HEK293 (cell line): ENCODE measurements at regions not wholly inside any gene's neighbourhood (a gene's known extent, or its start where the extent isn't known, plus 50 kb on each side); places are given as distances from the start of the nearest gene placed in this dataset.

Experiments
- CTCF ChIA-PET: fragments of 350-600 bp; formaldehyde crosslinking; extraction: SDS; loops from one replicate; lab custom pipeline; 2021; ENCODE audit warnings: antibody characterized with exemption; lab: Yijun Ruan, JAX
- POLR2A ChIA-PET: fragments of 300-600 bp; formaldehyde crosslinking; extraction: SDS; loops from one replicate; lab custom pipeline; 2020; ENCODE audit warnings: antibody characterized with exemption, inconsistent platforms; lab: Yijun Ruan, JAX
- H3K27ac ChIP-seq: fragments of 200-500 bp; sonication (Bioruptor generic); 2 replicates; pipeline ENCODE4 v1.5.1; 2014; ENCODE audit warnings: low read depth, low read length, control low read depth, inconsistent platforms; ENCODE audit errors: extremely low read depth
- H3K36me3 ChIP-seq, 2 experiments: fragments of 200-500 bp in 1 of 2; sonication (Bioruptor generic) in 1 of 2; 1 replicate in 1 of 2; 2 replicates in 1 of 2; pipeline ENCODE4 v1.5.1; 2014 to 2017; ENCODE audit warnings: inconsistent platforms in 2 of 2, low read length in 2 of 2; ENCODE audit not compliant: control insufficient read depth in 2 of 2, insufficient read depth in 1 of 2
- H3K4me1 ChIP-seq: fragments of 200-500 bp; sonication (Bioruptor generic); 2 replicates; pipeline ENCODE4 v1.5.1; 2014; ENCODE audit warnings: mild to moderate bottlenecking, low read length, inconsistent platforms; ENCODE audit not compliant: control insufficient read depth, insufficient read depth
- H3K4me3 ChIP-seq: 2 replicates; pipeline ENCODE4 v1.5.1; 2011; ENCODE audit warnings: low read depth, mild to moderate bottlenecking, control low read depth, low read length, moderate library complexity
- H3K9me3 ChIP-seq: fragments of 200-500 bp; sonication (Bioruptor generic); 2 replicates; pipeline ENCODE4 v1.5.1; 2014; ENCODE audit warnings: low read depth, low read length, inconsistent platforms; ENCODE audit not compliant: control insufficient read depth, insufficient read depth
- OSR2 ChIP-seq: fragments of 450-650 bp; formaldehyde crosslinking; IDR thresholded peaks from 2 replicates; pipeline ENCODE4 v1.5.1; 2016; ENCODE audit warnings: missing biosample characterization, missing genetic modification characterization
- PRDM1 ChIP-seq: fragments of 450-650 bp; formaldehyde crosslinking; IDR thresholded peaks from 2 replicates; pipeline ENCODE4; 2016; ENCODE audit warnings: missing biosample characterization, missing genetic modification characterization
- SCRT1 ChIP-seq: fragments of 450-650 bp; formaldehyde crosslinking; IDR thresholded peaks from 2 replicates; pipeline ENCODE4 v1.5.1; 2016; ENCODE audit warnings: missing biosample characterization, missing genetic modification characterization, borderline replicate concordance
- ZBTB17 ChIP-seq: fragments of 450-650 bp; formaldehyde crosslinking; IDR thresholded peaks from 2 replicates; pipeline ENCODE4 v1.5.1; 2016; ENCODE audit warnings: missing biosample characterization, missing genetic modification characterization
- ZBTB6 ChIP-seq: fragments of 450-650 bp; formaldehyde crosslinking; IDR thresholded peaks from 2 replicates; pipeline ENCODE4 v1.5.1; 2017; ENCODE audit warnings: missing biosample characterization, missing genetic modification characterization
- ZNF148 ChIP-seq: fragments of 450-650 bp; formaldehyde crosslinking; IDR thresholded peaks from 2 replicates; pipeline ENCODE4 v1.5.0; 2017; ENCODE audit warnings: missing biosample characterization, missing genetic modification characterization, borderline replicate concordance
- ZNF19 ChIP-seq: fragments of 450-650 bp; formaldehyde crosslinking; IDR thresholded peaks from 2 replicates; pipeline ENCODE4; 2016; ENCODE audit warnings: missing biosample characterization, missing genetic modification characterization, low read depth
- ZNF202 ChIP-seq: fragments of 450-650 bp; formaldehyde crosslinking; IDR thresholded peaks from 2 replicates; pipeline ENCODE4 v1.5.1; 2016; ENCODE audit warnings: missing biosample characterization, missing genetic modification characterization, borderline replicate concordance
- ZNF214 ChIP-seq: fragments of 450-650 bp; formaldehyde crosslinking; IDR thresholded peaks from 2 replicates; pipeline ENCODE4 v1.5.1; 2017; ENCODE audit warnings: missing biosample characterization, mild to moderate bottlenecking, missing genetic modification characterization, borderline replicate concordance
- ZNF248 ChIP-seq: fragments of 450-650 bp; formaldehyde crosslinking; IDR thresholded peaks from 2 replicates; pipeline ENCODE4 v1.5.1; 2017; ENCODE audit warnings: missing biosample characterization, missing genetic modification characterization
- ZNF341 ChIP-seq: fragments of 450-650 bp; formaldehyde crosslinking; IDR thresholded peaks from 2 replicates; pipeline ENCODE4; 2016; ENCODE audit warnings: low read depth, missing biosample characterization, missing genetic modification characterization
- ZNF366 ChIP-seq: fragments of 450-650 bp; formaldehyde crosslinking; conservative IDR thresholded peaks from 2 replicates; pipeline ENCODE4 v1.5.1; 2016; ENCODE audit warnings: missing biosample characterization, missing genetic modification characterization
- ZNF48 ChIP-seq: fragments of 450-650 bp; formaldehyde crosslinking; IDR thresholded peaks from 2 replicates; pipeline ENCODE4 v1.5.1; 2016; ENCODE audit warnings: missing biosample characterization, missing genetic modification characterization
- ZNF510 ChIP-seq: fragments of 450-650 bp; formaldehyde crosslinking; IDR thresholded peaks from 2 replicates; pipeline ENCODE4 v1.5.1; 2018; ENCODE audit warnings: mild to moderate bottlenecking, missing genetic modification characterization, missing biosample characterization; ENCODE audit not compliant: insufficient replicate concordance
- ZNF521 ChIP-seq: fragments of 450-650 bp; formaldehyde crosslinking; IDR thresholded peaks from 2 replicates; pipeline ENCODE4 v1.5.1; 2017; ENCODE audit warnings: missing biosample characterization, mild to moderate bottlenecking, missing genetic modification characterization
- ZNF645 ChIP-seq: fragments of 450-650 bp; formaldehyde crosslinking; IDR thresholded peaks from 2 replicates; pipeline ENCODE4; 2016; ENCODE audit warnings: missing biosample characterization, missing genetic modification characterization
- ZNF704 ChIP-seq: fragments of 450-650 bp; formaldehyde crosslinking; IDR thresholded peaks from 2 replicates; pipeline ENCODE4 v1.5.1; 2016; ENCODE audit warnings: missing biosample characterization, missing genetic modification characterization
- ZSCAN4 ChIP-seq: fragments of 450-650 bp; formaldehyde crosslinking; IDR thresholded peaks from 2 replicates; pipeline ENCODE4 v1.5.1; 2017; ENCODE audit warnings: missing biosample characterization, missing genetic modification characterization
- ZXDB ChIP-seq: fragments of 450-650 bp; formaldehyde crosslinking; IDR thresholded peaks from 2 replicates; pipeline ENCODE4 v1.5.1; 2016; ENCODE audit warnings: missing biosample characterization, missing genetic modification characterization

- TF ChIP-seq ZNF521 (tag by site-specific recombination) (no peak), ZBTB6 (tag by site-specific recombination) (no peak), ZBTB17 (tag by site-specific recombination) (no peak), PRDM1 (tag by site-specific recombination) (no peak)
- TF ChIP-seq, all 188 proteins: peak for 0
- Histone ChIP-seq H3K27ac (no peak overlapping the region), H3K36me3 (no peaks in the 10 kb centered on the region), H3K4me3 (no peak overlapping the region), H3K4me1 (no peaks in the 10 kb centered on the region), H3K9me3 (no peaks in the 10 kb centered on the region)
- ChIA-PET CTCF (no interaction called here), POLR2A (no interaction called here)
Observed at GRCh38 chr6:153564803-153565202, 433.7 kb upstream of the RGS17 start.

GRCh38 chr6:153563001-153563400 is 431.9 kb upstream of the RGS17 start:
- H3K4me3 ChIP-seq: no peak overlapping the region
- POLR2A ChIA-PET: no interaction called here
- H3K36me3 ChIP-seq: no peaks in the 10 kb centered on the region
- H3K4me1 ChIP-seq: no peaks in the 10 kb centered on the region
- TF ChIP-seq ZNF366 (tag by site-specific recombination): no peak
- no peak for TF ChIP-seq ZNF48 (tag by site-specific recombination)
- TF ChIP-seq ZNF148 (tag by site-specific recombination): no peak
- TF ChIP-seq ZSCAN4 (tag by site-specific recombination): no peak
- no peak for TF ChIP-seq ZNF214 (tag by site-specific recombination)
- TF ChIP-seq ZNF510 (tag by site-specific recombination): no peak
- no peak for TF ChIP-seq ZXDB
- no peak for TF ChIP-seq SCRT1
- no peak for TF ChIP-seq OSR2 (tag by site-specific recombination)
- no peak for TF ChIP-seq ZNF341 (tag by site-specific recombination)
- TF ChIP-seq ZNF19 (tag by site-specific recombination): no peak
- TF ChIP-seq ZNF248: no peak
- no peak for TF ChIP-seq ZNF704
- TF ChIP-seq, all 188 proteins: peak for 0
- Histone ChIP-seq H3K9me3 (no peaks in the 10 kb centered on the region), H3K27ac (no peak overlapping the region)
- CTCF ChIA-PET: interaction anchor here (0.6 kb wide), 1 partner anchor 10 kb away, joined by 5 read pairs; no protein-coding TSS in a partner anchor

- H3K36me3 ChIP-seq: no peaks in the 10 kb centered on the region
- ChIA-PET POLR2A (no interaction called here), CTCF (interaction anchor here (0.5 to 0.7 kb wide), 5 partner anchors 204 to 521 kb away, joined by 3 to 4 read pairs (median 3); no protein-coding TSS in a partner anchor)
- H3K4me3 ChIP-seq: no peak overlapping the region
- H3K4me1 ChIP-seq: no peaks in the 10 kb centered on the region
- TF ChIP-seq ZNF645: no peak
- TF ChIP-seq ZNF202 (tag by site-specific recombination): no peak
- no peak overlapping the region for H3K27ac ChIP-seq
- H3K9me3 ChIP-seq: no peaks in the 10 kb centered on the region
Observed at GRCh38 chr6:153553627-153554026, 422.5 kb upstream of the RGS17 start.
